ENCODE measurements at regions not wholly inside any gene's neighbourhood (a gene's known extent, or its start where the extent isn't known, plus 50 kb on each side); places are given as distances from the start of the nearest gene placed in this dataset.

- no peak for DNase-seq
- POLR2A ChIA-PET, result no interaction called here
- H3K4me1 Mint-ChIP-seq, result peaks cover 0 to 1% (median 0%) of the 10 kb centered on the region in 4 donors
- peaks cover 0 to 3% (median 0%) of the 10 kb centered on the region in 9 donors for H3K9me3 Mint-ChIP-seq
- no peaks in the 10 kb centered on the region for H3K36me3 Mint-ChIP-seq
- H3K4me3 Mint-ChIP-seq, result no peak overlapping the region
- H3K27ac Mint-ChIP-seq, result no peak overlapping the region
- peaks cover 5 to 32% (median 21%) of the 10 kb centered on the region in 5 donors for H3K27me3 Mint-ChIP-seq
- ATAC-seq, result no peak
These were observed 116.8 kb downstream of the WSCD1 start for GRCh38 chr17:6186998-6187397.

GRCh38 chr17:6184508-6184907 is 114.3 kb downstream of the WSCD1 start:
- Mint-ChIP-seq H3K36me3 (no peaks in the 10 kb centered on the region), H3K4me3 (no peak overlapping the region), H3K4me1 (peaks cover 0 to 1% (median 0%) of the 10 kb centered on the region in 4 donors), H3K27ac (no peak overlapping the region), H3K27me3 (peaks cover 11 to 32% (median 21%) of the 10 kb centered on the region in 5 donors), H3K9me3 (peaks cover 0 to 9% (median 0%) of the 10 kb centered on the region in 9 donors)
- DNase-seq, result no peak
- ATAC-seq, result no peak
- POLR2A ChIA-PET, result no interaction called here

- no peak for ATAC-seq
These were observed 108.8 kb downstream of the WSCD1 start for GRCh38 chr17:6179017-6179416.

GRCh38 chr17:6177941-6178694 is 107.9 kb downstream of the WSCD1 start:
- Mint-ChIP-seq H3K36me3 (no peaks in the 10 kb centered on the region), H3K27ac (no peak overlapping the region), H3K9me3 (peaks cover 0 to 7% (median 0%) of the 10 kb centered on the region in 9 donors), H3K4me1 (peaks cover 0 to 1% (median 0%) of the 10 kb centered on the region in 4 donors), H3K27me3 (peaks cover 11 to 42% (median 23%) of the 10 kb centered on the region in 5 donors), H3K4me3 (no peak overlapping the region)
- POLR2A ChIA-PET, result no interaction called here
- no peak for DNase-seq
- ATAC-seq, result no peak

More at GRCh38 chr17:6179017-6179416, 108.8 kb downstream of the WSCD1 start:
- Mint-ChIP-seq H3K4me1 (peaks cover 0 to 1% (median 0%) of the 10 kb centered on the region in 4 donors), H3K27me3 (peaks cover 13 to 33% (median 25%) of the 10 kb centered on the region in 5 donors), H3K27ac (no peak overlapping the region), H3K36me3 (no peaks in the 10 kb centered on the region), H3K4me3 (no peak overlapping the region), H3K9me3 (peaks cover 0 to 9% (median 0%) of the 10 kb centered on the region in 9 donors)
- no peak for DNase-seq
- POLR2A ChIA-PET, result no interaction called here

All from naive thymus-derived CD8-positive, alpha-beta T cell (primary cell).